IMR-90 (cell line): ENCODE measurements at regions not wholly inside any gene's neighbourhood (a gene's known extent, or its start where the extent isn't known, plus 50 kb on each side); places are given as distances from the start of the nearest gene placed in this dataset.

ENCODE experiments used
- ATAC-seq: fragments of 200-7000 bp; cut with Tn5 transposase; 2 replicates; pipeline ENCODE4 v1.9.1; 2020; ENCODE audit warnings: low read depth, mild to moderate bottlenecking, moderate library complexity
- BruUV-seq: library from RNA; stranded (reverse); fragments of 400-500 nt; replicated peaks from 2 replicates; lab custom pipeline; 2021; lab: Mats Ljungman, UMichigan
- CTCF ChIA-PET: fragments of 300-600 bp; formaldehyde crosslinking; extraction: SDS; loops from one replicate; lab custom pipeline; 2021; ENCODE audit warnings: antibody characterized with exemption; lab: Yijun Ruan, JAX
- POLR2A ChIA-PET: fragments of 300-600 bp; sonication (Branson Sonifier 250); formaldehyde crosslinking; loops from one replicate; lab custom pipeline; 2022; ENCODE audit warnings: antibody characterized with exemption; ENCODE audit not compliant: unreplicated experiment; lab: Charles Lee
- DNase-seq: peaks from one replicate; pipeline ENCODE4 v3.0.0; 2013
- H2AFZ ChIP-seq: replicated peaks from 2 replicates; pipeline ENCODE3; 2013; ENCODE audit warnings: low read length, mild to moderate bottlenecking; ENCODE audit not compliant: poor library complexity
- H2AK5ac ChIP-seq: 2 replicates; pipeline ENCODE4 v1.6.1; 2013; ENCODE audit warnings: low read depth, low read length, inconsistent platforms
- H2AK9ac ChIP-seq: replicated peaks from 2 replicates; pipeline ENCODE3; 2013; ENCODE audit warnings: mild to moderate bottlenecking, low read depth, low read length, moderate library complexity; ENCODE audit not compliant: poor library complexity
- H2BK120ac ChIP-seq: 2 replicates; pipeline ENCODE4 v1.6.1; 2013; ENCODE audit warnings: low read depth, low read length, inconsistent platforms
- H2BK15ac ChIP-seq: 3 replicates; pipeline ENCODE4 v1.6.1; 2013; ENCODE audit warnings: low read depth, low read length, inconsistent platforms
- H2BK20ac ChIP-seq: 2 replicates; pipeline ENCODE4 v1.6.1; 2013; ENCODE audit warnings: low read depth, mild to moderate bottlenecking, inconsistent platforms, low read length, moderate library complexity
- H2BK5ac ChIP-seq: 2 replicates; pipeline ENCODE4 v1.6.1; 2013; ENCODE audit warnings: mild to moderate bottlenecking, low read depth, low read length, inconsistent platforms; ENCODE audit not compliant: poor library complexity, severe bottlenecking
- H3K14ac ChIP-seq: replicated peaks from 2 replicates; pipeline ENCODE4 v1.6.1; 2013; ENCODE audit warnings: low read depth, low read length, inconsistent platforms
- H3K18ac ChIP-seq: 2 replicates; pipeline ENCODE4 v1.6.1; 2013; ENCODE audit warnings: low read depth, low read length, control low read depth
- H3K23ac ChIP-seq: 2 replicates; pipeline ENCODE4 v1.6.1; 2013; ENCODE audit warnings: low read depth, low read length, inconsistent platforms
- H3K27ac ChIP-seq: 2 replicates; pipeline ENCODE4 v1.5.1; 2013; ENCODE audit warnings: mild to moderate bottlenecking, control low read depth, low read length; ENCODE audit not compliant: insufficient read depth
- H3K27me3 ChIP-seq: 2 replicates; pipeline ENCODE4 v1.6.1; 2013; ENCODE audit warnings: low read length; ENCODE audit not compliant: control insufficient read depth, insufficient read depth
- H3K36me3 ChIP-seq: 2 replicates; pipeline ENCODE4 v1.6.1; 2013; ENCODE audit warnings: low read length, mixed read lengths; ENCODE audit not compliant: control insufficient read depth, insufficient read depth
- H3K4ac ChIP-seq: 2 replicates; pipeline ENCODE4 v1.6.1; 2013; ENCODE audit warnings: low read depth, low read length, inconsistent platforms
- H3K4me1 ChIP-seq: 2 replicates; pipeline ENCODE4 v1.6.1; 2013; ENCODE audit warnings: low read length, mixed read lengths; ENCODE audit not compliant: control insufficient read depth, insufficient read depth
- H3K4me2 ChIP-seq: 2 replicates; pipeline ENCODE4 v1.6.1; 2013; ENCODE audit warnings: low read depth, mild to moderate bottlenecking, control low read depth, low read length, moderate library complexity
- H3K4me3 ChIP-seq: 2 replicates; pipeline ENCODE4 v1.5.1; 2013; ENCODE audit warnings: low read depth, mild to moderate bottlenecking, control low read depth, low read length, moderate library complexity; ENCODE audit not compliant: insufficient read depth
- H3K56ac ChIP-seq: 2 replicates; pipeline ENCODE4 v1.6.1; 2013; ENCODE audit warnings: low read length, inconsistent platforms; ENCODE audit not compliant: insufficient read depth; ENCODE audit errors: extremely low read depth
- H3K79me1 ChIP-seq, 2 experiments: 2 replicates each; pipeline ENCODE4 v1.6.1; 2013; ENCODE audit warnings: low read length in 2 of 2, inconsistent platforms in 1 of 2, low read depth in 1 of 2
- H3K9ac ChIP-seq: 2 replicates; pipeline ENCODE4 v1.6.1; 2013; ENCODE audit warnings: low read depth, low read length, control low read depth
- H3K9me1 ChIP-seq: 2 replicates; pipeline ENCODE4 v1.6.1; 2013; ENCODE audit warnings: low read length, inconsistent platforms; ENCODE audit not compliant: insufficient read depth
- H3K9me3 ChIP-seq: 2 replicates; pipeline ENCODE4 v1.6.1; 2013; ENCODE audit warnings: low read length; ENCODE audit not compliant: control insufficient read depth, insufficient read depth
- H4K20me1 ChIP-seq: 2 replicates; pipeline ENCODE4 v1.6.1; 2013; ENCODE audit warnings: low read length, inconsistent platforms; ENCODE audit not compliant: insufficient read depth
- H4K5ac ChIP-seq: 2 replicates; pipeline ENCODE4 v1.6.1; 2013; ENCODE audit warnings: mild to moderate bottlenecking, low read depth, low read length, control low read depth
- H4K8ac ChIP-seq, 2 experiments: 2 replicates each; pipeline ENCODE4 v1.6.1; 2013; ENCODE audit warnings: low read depth in 2 of 2, low read length in 2 of 2, control low read depth in 1 of 2, inconsistent platforms in 1 of 2
- H4K91ac ChIP-seq: 2 replicates; pipeline ENCODE4 v1.6.1; 2013; ENCODE audit warnings: low read depth, low read length, inconsistent platforms; ENCODE audit not compliant: insufficient read depth
- FOS ChIP-seq: fragments of 150-350 bp; IDR thresholded peaks from 2 replicates; pipeline ENCODE4 v1.6.1; 2016; ENCODE audit warnings: low read depth, low read length
- RCOR1 ChIP-seq: IDR thresholded peaks from 2 replicates; pipeline ENCODE4 v1.6.1; 2012; ENCODE audit warnings: mild to moderate bottlenecking, low read length, improper control_type of control experiment; ENCODE audit not compliant: insufficient replicate concordance
- WGBS, 2 experiments: methylation state at CpG; one replicate each; pipeline versions ENCODE4 v1.1.5 to v1.1.7; 2013; ENCODE audit warnings: missing lambda C conversion rate in 2 of 2; ENCODE audit not compliant: insufficient read length in 1 of 2; ENCODE audit errors: extremely low coverage in 2 of 2; 5-methylcytosine and 5-hydroxymethylcytosine counted together
- dilution Hi-C: fragments of 300-500 bp; cut with HindIII; formaldehyde crosslinking; loops from one replicate; pipeline ENCODE4 v1.14.3; 2018; ENCODE audit warnings: low sequenced_read_pairs; ENCODE audit not compliant: unreplicated experiment
- in situ Hi-C: fragments of 300-500 bp; cut with MboI; formaldehyde crosslinking; loops from 3 replicates; pipeline ENCODE4 v1.14.3; 2019; ENCODE audit warnings: low sequenced_read_pairs, inconsistent platforms, mixed read lengths
- intact Hi-C: fragments of 100-400 bp; cut with micrococcal nuclease; formaldehyde crosslinking; loops from 2 replicates; pipeline ENCODE4 v1.10.0; 2022

DNA sequence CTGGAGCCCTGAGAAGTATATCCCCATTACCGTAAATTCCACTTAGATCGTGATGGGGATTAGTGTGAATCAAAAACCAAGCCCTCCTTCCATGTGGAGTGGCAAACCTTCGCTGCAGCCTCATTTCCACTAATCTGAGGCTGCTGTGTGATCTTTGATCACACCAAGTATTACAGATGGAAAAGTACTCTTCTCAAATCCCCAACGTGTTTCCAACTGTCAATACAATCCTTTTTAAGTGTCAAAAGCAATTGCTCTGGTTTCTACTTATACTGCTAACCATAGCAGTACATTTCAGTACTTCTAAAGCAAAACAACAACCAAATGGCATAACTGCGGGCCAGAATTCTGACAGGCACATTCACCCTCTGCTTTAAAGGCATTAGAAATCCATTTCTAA, 307.7 kb upstream of the ADAMTS16 start:
- POLR2A ChIA-PET: no interaction called here
- H3K9ac ChIP-seq: no peak overlapping the region
- no peak overlapping the region for H2BK15ac ChIP-seq

More for the DNA sequence above, 307.7 kb upstream of the ADAMTS16 start:
- H3K4me3 ChIP-seq: no peak overlapping the region
- no peaks in the 10 kb centered on the region for H4K20me1 ChIP-seq
- 17% methylated on average over 1 of the region's 5 CpGs; no CpG with 5 or more reads in 1 of the 2 experiments for WGBS, 2 experiments
- in situ Hi-C loops: no loop called here
- no peaks in the 10 kb centered on the region for H3K36me3 ChIP-seq
- TF ChIP-seq RCOR1 (no peak), FOS (no peak)
- H3K56ac ChIP-seq: no peak overlapping the region
- no peak overlapping the region for H3K27ac ChIP-seq
- H3K4ac ChIP-seq: no peak overlapping the region
- peaks cover 16% of the 10 kb centered on the region for H3K9me3 ChIP-seq
- H2AK5ac ChIP-seq: no peak overlapping the region
- no peak overlapping the region for H4K8ac ChIP-seq
- H3K23ac ChIP-seq: no peak overlapping the region
- no peaks in the 10 kb centered on the region for H3K4me1 ChIP-seq
- intact Hi-C loops: no loop called here
- BruUV-seq: no TSS peak
- no peaks in the 10 kb centered on the region for H3K9me1 ChIP-seq
- H3K18ac ChIP-seq: no peak overlapping the region
- no peak overlapping the region for H2BK20ac ChIP-seq
- dilution Hi-C loops: no loop called here
- CTCF ChIA-PET: no interaction called here
- H4K5ac ChIP-seq: no peak overlapping the region
- H2BK5ac ChIP-seq: no peak overlapping the region
- no peaks in the 10 kb centered on the region for H3K79me1 ChIP-seq
- H2AFZ ChIP-seq: no peak overlapping the region
- no peak overlapping the region for H3K14ac ChIP-seq
- H4K91ac ChIP-seq: no peak overlapping the region
- H2BK120ac ChIP-seq: no peak overlapping the region
- no peak overlapping the region for H3K4me2 ChIP-seq
- no peak overlapping the region for H2AK9ac ChIP-seq
- H3K27me3 ChIP-seq: no peaks in the 10 kb centered on the region
- DNase-seq: no peak
- no peak for ATAC-seq
